ENCODE measurements at regions not wholly inside any gene's neighbourhood (a gene's known extent, or its start where the extent isn't known, plus 50 kb on each side); places are given as distances from the start of the nearest gene placed in this dataset.

DNA sequence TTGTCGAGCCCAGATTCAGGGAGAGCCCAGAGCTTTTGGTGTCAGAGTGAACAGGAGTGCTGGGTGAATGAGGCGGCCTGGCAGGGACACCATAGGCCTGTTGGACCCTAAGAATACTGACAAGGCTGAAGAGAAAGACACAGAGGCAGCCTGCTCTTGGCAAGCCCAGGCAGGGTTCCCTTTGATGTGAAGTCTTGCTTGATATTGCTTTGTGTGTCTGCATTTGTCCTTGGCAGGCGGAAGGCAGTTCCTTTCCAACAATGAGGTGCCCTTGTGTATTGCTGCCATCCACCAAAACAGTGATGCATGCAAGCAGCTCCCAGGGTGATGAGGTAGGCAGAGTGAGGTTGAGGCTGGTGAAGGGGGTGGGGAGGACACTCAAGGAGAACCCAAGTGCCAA, 152.7 kb upstream of the TSC22D2 start:
- Histone ChIP-seq H3K4me3 (ENCODE audit: extremely low read depth in 1 of 4, insufficient read depth in 2 of 4, low read depth in 3 of 4, low read length in 4 of 4) (no peak overlapping the region), H4K20me1 (replicated peaks in 1 of 2; ENCODE audit: control insufficient read depth in 1 of 2, insufficient read depth in 2 of 2, low read length in 2 of 2) (no peaks in the 10 kb centered on the region), H4K8ac (ENCODE audit: extremely low read depth, insufficient read depth, low read length) (no peak overlapping the region), H2BK120ac (replicated peaks; ENCODE audit: low read depth, low read length) (no peak overlapping the region), H3K4me2 (ENCODE audit: insufficient read depth in 1 of 2, low read depth in 2 of 2, low read length in 2 of 2) (no peak overlapping the region), H3K9ac (replicated peaks in 1 of 4; ENCODE audit: extremely low read depth in 1 of 4, low read depth in 3 of 4, low read length in 3 of 4) (no peak overlapping the region), H3K23me2 (ENCODE audit: low read depth, low read length) (no peaks in the 10 kb centered on the region), H3K23ac (ENCODE audit: insufficient read length) (no peak overlapping the region), H3K27ac (ENCODE audit: low read depth, low read length) (no peak overlapping the region), H2BK15ac (ENCODE audit: low read length) (no peak overlapping the region), H3K14ac (ENCODE audit: insufficient read length) (no peak overlapping the region), H2AK5ac (ENCODE audit: low read depth, low read length) (no peak overlapping the region), H3K79me1 (ENCODE audit: low read depth, low read length) (no peaks in the 10 kb centered on the region), H3K4ac (replicated peaks; ENCODE audit: insufficient read length, low read depth, low read length) (no peak overlapping the region), H3K56ac (replicated peaks; ENCODE audit: insufficient read length, low read depth, low read length) (no peak overlapping the region), H3K4me1 (replicated peaks in 1 of 4; ENCODE audit: control insufficient read depth in 3 of 4, insufficient read depth in 4 of 4, low read length in 3 of 4) (no peaks in the 10 kb centered on the region), H2BK20ac (ENCODE audit: low read length) (no peak overlapping the region), H2AFZ (ENCODE audit: low read length) (peak overlapping the region; percentile 87), H3K9me3 (ENCODE audit: insufficient read depth in 2 of 2, low read depth in 1 of 2, low read length in 1 of 2) (no peaks in the 10 kb centered on the region), H2BK5ac (ENCODE audit: low read depth, low read length) (no peak overlapping the region), H4K5ac (ENCODE audit: insufficient read length, low read depth, low read length) (no peak overlapping the region), H3K27me3 (replicated peaks in 1 of 4; ENCODE audit: control insufficient read depth in 3 of 4, extremely low read depth in 1 of 4, insufficient read depth in 3 of 4, low read length in 3 of 4) (no peaks in the 10 kb centered on the region), H3K18ac (ENCODE audit: extremely low read depth, low read length) (no peak overlapping the region), H3K36me3 (ENCODE audit: control insufficient read depth in 2 of 4, insufficient read depth in 4 of 4, low read length in 3 of 4) (no peaks in the 10 kb centered on the region), H3K79me2 (ENCODE audit: control insufficient read depth in 1 of 2, insufficient read depth in 2 of 2, low read length in 2 of 2) (no peaks in the 10 kb centered on the region), H2BK12ac (ENCODE audit: low read depth, low read length) (no peak overlapping the region), H4K91ac (replicated peaks; ENCODE audit: insufficient read length, low read length) (no peak overlapping the region)
- WGBS, 2 experiments (ENCODE audit: extremely low coverage in 1 of 2, insufficient coverage in 1 of 2, insufficient read length in 1 of 2, insufficient replicate concordance in 2 of 2, low coverage in 1 of 2, low lambda C conversion rate in 2 of 2, missing lambda C conversion rate in 1 of 2), result 82% methylated on average over 3 of the region's 3 CpGs; no CpG with 5 or more reads in 1 of the 2 experiments
- no peak for DNase-seq (ENCODE audit: low read depth in 1 of 2, low spot score in 2 of 2)
- ChIA-PET POLR2A (ENCODE audit: partially characterized antibody) (no interaction called here), CTCF (ENCODE audit: partially characterized antibody) (interaction anchor here (1.0 to 5.3 kb wide), 3 partner anchors 11 to 240 kb away, joined by 3 to 20 read pairs (median 3); no protein-coding TSS in a partner anchor)
- no peak for FAIRE-seq
- no peak for TF ChIP-seq RAD21 (IDR thresholded peaks at IDR 0.05 in 1 of 2, conservative IDR thresholded peaks at IDR 0.05 in 1 of 2; ENCODE audit: low read depth in 2 of 2, low read length in 2 of 2)
- TF ChIP-seq PHF8 (conservative IDR thresholded peaks at IDR 0.05; ENCODE audit: low read depth, low read length), result no peak
- no peak for TF ChIP-seq ZNF274 (IDR thresholded peaks at IDR 0.05; ENCODE audit: borderline replicate concordance, extremely low read depth, low read length)
- TF ChIP-seq GTF2F1 (IDR thresholded peaks at IDR 0.05; ENCODE audit: borderline replicate concordance, low read depth, low read length), result no peak
- no peak for TF ChIP-seq SIX5 (IDR thresholded peaks at IDR 0.05; ENCODE audit: low read depth, low read length)
- no peak for TF ChIP-seq CHD1 (IDR thresholded peaks at IDR 0.05; ENCODE audit: low read depth, low read length)
- TF ChIP-seq TCF12 (IDR thresholded peaks at IDR 0.05; ENCODE audit: low read depth, low read length), result no peak
- TF ChIP-seq, protein P1, sequence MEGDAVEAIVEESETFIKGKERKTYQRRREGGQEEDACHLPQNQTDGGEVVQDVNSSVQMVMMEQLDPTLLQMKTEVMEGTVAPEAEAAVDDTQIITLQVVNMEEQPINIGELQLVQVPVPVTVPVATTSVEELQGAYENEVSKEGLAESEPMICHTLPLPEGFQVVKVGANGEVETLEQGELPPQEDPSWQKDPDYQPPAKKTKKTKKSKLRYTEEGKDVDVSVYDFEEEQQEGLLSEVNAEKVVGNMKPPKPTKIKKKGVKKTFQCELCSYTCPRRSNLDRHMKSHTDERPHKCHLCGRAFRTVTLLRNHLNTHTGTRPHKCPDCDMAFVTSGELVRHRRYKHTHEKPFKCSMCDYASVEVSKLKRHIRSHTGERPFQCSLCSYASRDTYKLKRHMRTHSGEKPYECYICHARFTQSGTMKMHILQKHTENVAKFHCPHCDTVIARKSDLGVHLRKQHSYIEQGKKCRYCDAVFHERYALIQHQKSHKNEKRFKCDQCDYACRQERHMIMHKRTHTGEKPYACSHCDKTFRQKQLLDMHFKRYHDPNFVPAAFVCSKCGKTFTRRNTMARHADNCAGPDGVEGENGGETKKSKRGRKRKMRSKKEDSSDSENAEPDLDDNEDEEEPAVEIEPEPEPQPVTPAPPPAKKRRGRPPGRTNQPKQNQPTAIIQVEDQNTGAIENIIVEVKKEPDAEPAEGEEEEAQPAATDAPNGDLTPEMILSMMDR (IDR thresholded peaks at IDR 0.05; ENCODE audit: control extremely low read depth in 1 of 3, insufficient read depth in 1 of 3, low read depth in 1 of 3, low read length in 3 of 3), result no peak
- no peak for TF ChIP-seq RBBP5 (IDR thresholded peaks at IDR 0.05; ENCODE audit: borderline replicate concordance, low read depth, low read length)
- no peak for TF ChIP-seq SP4 (IDR thresholded peaks at IDR 0.05; ENCODE audit: low read length)
- no peak for TF ChIP-seq RNF2 (IDR thresholded peaks at IDR 0.05; ENCODE audit: borderline replicate concordance, low read depth, low read length, missing control alignments, poor library complexity, severe bottlenecking)
- no peak for TF ChIP-seq JUND (IDR thresholded peaks at IDR 0.05; ENCODE audit: low read length)
